ENCODE measurements at regions not wholly inside any gene's neighbourhood (a gene's known extent, or its start where the extent isn't known, plus 50 kb on each side); places are given as distances from the start of the nearest gene placed in this dataset.

GRCh38 chr3:150254309-150254708 is 153.8 kb upstream of the TSC22D2 start:
- TF ChIP-seq YY1 (IDR thresholded peaks at IDR 0.05; ENCODE audit: insufficient read depth, insufficient read length), result no peak
- TF ChIP-seq SUZ12 (IDR thresholded peaks at IDR 0.05; ENCODE audit: extremely low read depth, insufficient read depth, insufficient read length), result no peak

Measured in NT2/D1 (cell line).